ENCODE measurements at regions not wholly inside any gene's neighbourhood (a gene's known extent, or its start where the extent isn't known, plus 50 kb on each side); places are given as distances from the start of the nearest gene placed in this dataset.

- Histone ChIP-seq H2AFZ (ENCODE audit: low read depth, low read length) (no peak overlapping the region), H4K20me1 (ENCODE audit: insufficient read depth) (no peaks in the 10 kb centered on the region), H3K79me2 (replicated peaks; ENCODE audit: insufficient read depth, low read length) (no peaks in the 10 kb centered on the region), H3K4me2 (ENCODE audit: low read length) (no peak overlapping the region), H3K4me3 (ENCODE audit: low read length) (no peak overlapping the region), H3F3A (ENCODE audit: insufficient read depth, low read length, poor library complexity, severe bottlenecking) (no peaks in the 10 kb centered on the region), H3K9me3 (ENCODE audit: low read length) (no peaks in the 10 kb centered on the region), H3K9me2 (ENCODE audit: insufficient read depth, low read length) (no peaks in the 10 kb centered on the region), H3K27me3 (ENCODE audit: insufficient read depth, low read depth, low read length) (no peaks in the 10 kb centered on the region), H3K27ac (ENCODE audit: low read length) (no peak overlapping the region), H3K36me3 (ENCODE audit: insufficient read depth, low read length) (no peaks in the 10 kb centered on the region), H3K9ac (ENCODE audit: low read length) (no peak overlapping the region)
- TF ChIP-seq RAD21 (conservative IDR thresholded peaks at IDR 0.05) (peak; percentile 25), CTCF (IDR thresholded peaks at IDR 0.05; ENCODE audit: poor library complexity, severe bottlenecking) (peak; percentile 19), POLR2AphosphoS5 (IDR thresholded peaks at IDR 0.05) (no peak)
Measured at GRCh38 chr18:32847691-32848090, 74.9 kb upstream of the KLHL14 start.

GRCh38 chr18:32846896-32847295 lies 74.1 kb upstream of the KLHL14 start:
- TF ChIP-seq RAD21 (conservative IDR thresholded peaks at IDR 0.05) (no peak), POLR2AphosphoS5 (IDR thresholded peaks at IDR 0.05) (no peak), EZH2 (IDR thresholded peaks at IDR 0.05; ENCODE audit: borderline replicate concordance, insufficient read depth, low read length, poor library complexity, severe bottlenecking) (no peak), MXI1 (conservative IDR thresholded peaks at IDR 0.05; ENCODE audit: poor library complexity, severe bottlenecking) (no peak), EP300 (conservative IDR thresholded peaks at IDR 0.05; ENCODE audit: poor library complexity, severe bottlenecking) (no peak), SMC3 (conservative IDR thresholded peaks at IDR 0.05; ENCODE audit: poor library complexity) (no peak), CTCF (IDR thresholded peaks at IDR 0.05; ENCODE audit: poor library complexity, severe bottlenecking) (no peak), REST (IDR thresholded peaks at IDR 0.05; ENCODE audit: borderline replicate concordance) (no peak), TAF1 (IDR thresholded peaks at IDR 0.05; ENCODE audit: low read depth) (no peak)
- Histone ChIP-seq H2AFZ (ENCODE audit: low read depth, low read length) (no peak overlapping the region), H3K9me2 (ENCODE audit: insufficient read depth, low read length) (no peaks in the 10 kb centered on the region)

More at GRCh38 chr18:32846896-32847295, 74.1 kb upstream of the KLHL14 start:
- Histone ChIP-seq H3K27me3 (ENCODE audit: insufficient read depth, low read depth, low read length) (no peaks in the 10 kb centered on the region), H4K20me1 (ENCODE audit: insufficient read depth) (no peaks in the 10 kb centered on the region), H3K4me2 (ENCODE audit: low read length) (no peak overlapping the region), H3F3A (ENCODE audit: insufficient read depth, low read length, poor library complexity, severe bottlenecking) (no peaks in the 10 kb centered on the region), H3K9ac (ENCODE audit: low read length) (no peak overlapping the region), H3K27ac (ENCODE audit: low read length) (no peak overlapping the region), H3K36me3 (ENCODE audit: insufficient read depth, low read length) (no peaks in the 10 kb centered on the region), H3K4me3 (ENCODE audit: low read length) (no peak overlapping the region), H3K9me3 (ENCODE audit: low read length) (no peaks in the 10 kb centered on the region), H3K79me2 (replicated peaks; ENCODE audit: insufficient read depth, low read length) (no peaks in the 10 kb centered on the region)
